ENCODE measurements at regions not wholly inside any gene's neighbourhood (a gene's known extent, or its start where the extent isn't known, plus 50 kb on each side); places are given as distances from the start of the nearest gene placed in this dataset.

DNA sequence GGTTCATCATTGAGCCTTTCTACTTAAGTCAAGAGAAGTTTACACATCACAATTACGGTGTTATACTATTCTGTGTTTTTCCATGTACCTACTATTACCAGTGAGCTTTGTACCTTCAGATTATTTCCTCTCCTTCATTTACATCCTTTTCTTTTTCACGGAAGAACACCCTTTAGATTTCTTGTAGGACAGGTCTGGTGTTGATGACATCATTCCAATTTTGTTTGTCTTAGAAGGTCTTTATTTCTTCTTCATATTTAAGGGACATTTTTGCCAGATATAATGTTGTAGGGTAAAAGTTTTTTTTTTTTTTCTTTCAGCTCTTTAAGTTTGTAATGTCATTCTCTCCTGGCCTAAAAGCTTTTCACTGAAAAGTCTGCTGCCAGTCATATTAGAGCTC is 637.1 kb upstream of the RIOK2 start:
- Mint-ChIP-seq H3K4me3 (no peak overlapping the region), H3K4me1 (no peaks in the 10 kb centered on the region)

DNA sequence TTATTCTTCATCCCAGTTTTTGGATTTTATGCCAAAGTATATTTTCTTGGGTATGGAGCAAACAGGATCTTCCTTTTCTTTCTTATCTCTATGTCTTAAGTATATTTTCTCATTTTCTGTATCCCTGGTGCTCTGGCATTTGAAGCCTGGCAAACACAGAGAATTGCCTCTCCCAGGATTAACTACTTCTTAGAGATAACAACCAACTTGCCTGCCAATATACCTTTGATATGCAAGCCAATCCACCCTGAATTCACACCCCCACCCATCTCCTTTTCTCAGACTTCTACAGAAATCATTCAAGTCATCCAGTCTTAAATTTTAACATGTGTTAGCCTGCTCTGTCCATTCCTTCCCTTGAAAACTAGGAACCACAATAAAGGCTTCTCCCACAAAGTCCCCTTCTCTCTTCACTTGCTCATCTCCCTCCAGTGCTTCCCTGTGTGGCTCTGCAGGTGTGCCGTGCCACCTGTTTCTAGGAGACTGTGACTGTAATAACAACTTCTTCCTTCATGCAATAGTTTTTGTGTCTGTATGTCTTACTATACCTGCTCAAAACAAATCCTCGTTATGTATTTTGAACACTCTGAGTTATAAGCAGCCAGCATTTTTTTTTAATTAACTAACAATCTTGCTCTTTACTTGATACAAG is 649.7 kb upstream of the RIOK2 start:
- no peak overlapping the region for H3K27ac Mint-ChIP-seq
- DNase-seq (no peak), ATAC-seq (no peak)
- H3K4me3 Mint-ChIP-seq, result no peak overlapping the region
- no peaks in the 10 kb centered on the region for H3K27me3 Mint-ChIP-seq
- peaks cover 0 to 8% of the 10 kb centered on the region in 2 donors for H3K9me3 Mint-ChIP-seq
- H3K4me1 Mint-ChIP-seq, result no peaks in the 10 kb centered on the region

More for the DNA sequence above, 637.1 kb upstream of the RIOK2 start:
- H3K27me3 Mint-ChIP-seq, result no peaks in the 10 kb centered on the region
- DNase-seq (no peak), ATAC-seq (no peak)
- no peak overlapping the region for H3K27ac Mint-ChIP-seq
- peaks cover 13 to 46% of the 10 kb centered on the region in 2 donors for H3K9me3 Mint-ChIP-seq

DNA sequence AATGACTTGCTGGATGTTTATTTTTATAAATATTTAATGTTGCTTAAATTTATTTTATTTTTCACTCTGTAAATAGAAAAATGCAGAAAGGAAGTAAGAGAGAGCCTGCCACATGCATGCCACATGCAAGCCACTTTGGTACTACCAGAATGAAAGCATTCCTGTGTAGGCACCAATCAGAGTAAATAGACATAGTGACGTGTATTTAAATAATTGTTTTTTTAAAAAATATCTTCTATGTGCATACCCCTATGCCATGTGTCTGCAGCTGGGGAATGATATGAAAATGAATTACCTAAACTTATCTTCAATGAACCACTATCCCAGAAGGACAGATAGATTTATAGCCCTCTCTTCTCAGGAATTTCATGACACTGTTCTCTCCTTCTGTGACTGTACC is 651.5 kb upstream of the RIOK2 start:
- ATAC-seq (no peak), DNase-seq (no peak)
- Mint-ChIP-seq H3K9me3 (peaks cover 0 to 8% of the 10 kb centered on the region in 2 donors), H3K4me3 (no peak overlapping the region), H3K4me1 (no peaks in the 10 kb centered on the region), H3K27me3 (no peaks in the 10 kb centered on the region), H3K27ac (no peak overlapping the region)

DNA sequence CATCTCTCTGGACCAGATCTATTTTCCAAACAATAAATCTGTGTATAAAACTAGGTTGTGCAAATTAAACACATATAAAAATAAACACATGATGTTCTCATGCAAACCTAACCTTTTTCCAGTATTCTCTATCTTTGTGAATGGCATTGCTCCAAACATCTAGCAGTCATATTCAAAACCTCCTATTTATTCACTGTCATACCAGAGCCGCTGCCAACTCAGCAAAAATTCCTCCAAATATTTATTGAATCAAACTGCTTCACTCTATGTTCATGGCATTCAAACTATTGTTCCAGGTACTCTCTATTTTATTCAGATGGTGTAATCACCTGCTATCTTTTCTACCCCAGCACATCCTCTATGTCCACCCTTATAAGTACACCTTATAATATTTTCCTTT is 652.1 kb upstream of the RIOK2 start:
- DNase-seq (no peak), ATAC-seq (no peak)
- Mint-ChIP-seq H3K27me3 (no peaks in the 10 kb centered on the region), H3K9me3 (peaks cover 0 to 8% of the 10 kb centered on the region in 2 donors), H3K4me3 (no peak overlapping the region), H3K4me1 (no peaks in the 10 kb centered on the region), H3K27ac (no peak overlapping the region)

DNA sequence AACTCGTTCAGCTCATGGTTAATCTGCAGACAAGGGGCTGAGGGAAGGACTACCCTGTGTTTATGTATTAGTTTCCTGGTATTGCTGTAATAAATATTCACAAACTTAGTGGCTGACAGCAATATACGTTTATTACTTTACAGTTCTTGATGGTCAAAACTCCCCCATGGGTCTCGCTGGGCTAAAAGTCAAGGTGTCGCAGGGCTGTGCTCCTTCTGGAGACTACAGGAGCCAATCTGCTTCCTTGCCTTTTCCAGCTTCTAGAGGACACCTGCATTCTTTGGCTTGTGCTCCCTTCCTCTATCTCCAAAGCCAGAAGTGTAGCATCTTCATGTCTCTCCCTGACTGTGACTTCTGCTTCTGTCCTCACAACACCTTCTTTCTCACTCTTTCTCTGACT is 653.8 kb upstream of the RIOK2 start:
- ATAC-seq (no peak), DNase-seq (no peak)
- Mint-ChIP-seq H3K9me3 (no peaks in the 10 kb centered on the region), H3K4me3 (no peak overlapping the region), H3K4me1 (no peaks in the 10 kb centered on the region), H3K27me3 (no peaks in the 10 kb centered on the region), H3K27ac (no peak overlapping the region)

DNA sequence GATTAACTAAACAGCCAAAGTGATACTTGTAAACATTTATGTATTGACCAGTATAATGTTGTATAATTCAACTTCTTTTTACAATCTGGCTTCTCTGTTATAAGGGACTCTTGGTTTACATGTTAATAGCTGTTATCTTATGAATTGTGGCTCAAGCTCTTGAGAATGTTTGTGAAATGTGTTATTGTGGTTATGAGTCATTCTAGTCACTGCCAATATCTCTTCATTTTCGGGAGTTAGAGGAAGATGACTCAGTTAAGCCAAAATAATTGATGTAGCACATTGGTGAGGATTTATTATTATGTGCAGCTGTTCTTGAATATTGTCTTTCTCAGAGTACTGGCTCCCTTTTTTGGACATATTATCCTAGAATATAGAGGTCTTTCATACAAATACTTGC is 655.2 kb upstream of the RIOK2 start:
- Mint-ChIP-seq H3K4me1 (no peaks in the 10 kb centered on the region), H3K27me3 (no peaks in the 10 kb centered on the region), H3K27ac (no peak overlapping the region), H3K4me3 (no peak overlapping the region), H3K9me3 (no peaks in the 10 kb centered on the region)
- ATAC-seq, result peak; percentile 79
- no peak for DNase-seq

DNA sequence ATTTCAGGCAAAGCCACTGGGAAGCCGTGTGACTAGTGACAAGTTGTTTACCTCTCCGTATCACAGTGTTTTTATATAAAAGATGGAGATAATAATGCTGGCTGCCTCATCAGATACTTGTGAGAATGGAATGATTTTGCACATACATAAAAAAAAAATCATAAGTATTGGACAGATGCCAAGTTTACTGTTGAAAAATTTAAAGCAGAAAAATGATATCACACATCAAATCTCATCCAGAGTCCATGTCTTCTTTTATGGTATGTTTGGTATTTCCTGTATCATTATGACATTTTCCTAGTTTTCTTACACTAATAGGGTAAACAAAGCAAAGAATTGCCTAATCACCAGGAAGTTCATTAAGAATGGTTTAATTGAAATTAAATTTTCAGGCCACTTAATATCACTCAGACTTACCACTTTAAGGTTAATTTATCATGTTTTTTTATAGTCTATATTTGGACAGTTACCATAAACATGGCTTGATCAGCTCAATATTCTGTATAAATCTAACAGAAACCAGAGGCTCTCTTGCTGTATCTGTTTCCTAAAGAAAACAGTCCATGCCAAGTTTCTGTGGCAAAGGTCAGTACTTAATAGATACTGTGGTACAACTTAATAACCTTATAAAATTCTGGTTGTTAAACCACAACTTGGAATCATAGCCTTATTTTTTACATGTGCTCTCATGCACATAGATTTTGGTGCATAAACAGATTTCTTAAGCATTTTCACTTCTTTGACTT is 656.5 kb upstream of the RIOK2 start:
- Mint-ChIP-seq H3K4me3 (no peak overlapping the region), H3K27me3 (no peaks in the 10 kb centered on the region), H3K27ac (no peak overlapping the region), H3K4me1 (no peaks in the 10 kb centered on the region), H3K9me3 (no peaks in the 10 kb centered on the region)
- ATAC-seq, result no peak
- DNase-seq, result no peak

DNA sequence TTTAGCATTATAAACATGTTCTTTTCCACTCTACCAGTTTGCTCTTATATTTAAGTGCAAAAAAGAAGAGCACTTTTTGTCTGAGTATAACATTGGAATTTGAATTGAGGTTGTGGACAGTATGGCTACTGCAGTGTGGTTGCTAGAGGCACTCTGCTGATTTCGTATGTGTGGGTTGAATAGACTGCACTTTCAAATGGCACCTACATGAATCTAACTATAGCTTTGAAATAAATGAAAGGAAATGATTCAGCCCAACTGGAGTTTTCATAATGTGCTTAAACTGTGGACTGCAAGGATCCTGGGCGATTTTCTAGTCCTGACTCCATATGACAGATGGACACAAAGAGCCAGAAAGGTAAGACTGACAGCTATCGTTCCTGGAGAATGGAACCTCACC is 657.6 kb upstream of the RIOK2 start:
- ATAC-seq, result no peak
- Mint-ChIP-seq H3K4me1 (no peaks in the 10 kb centered on the region), H3K27ac (no peak overlapping the region), H3K27me3 (no peaks in the 10 kb centered on the region), H3K9me3 (no peaks in the 10 kb centered on the region), H3K4me3 (no peak overlapping the region)
- DNase-seq, result no peak

DNA sequence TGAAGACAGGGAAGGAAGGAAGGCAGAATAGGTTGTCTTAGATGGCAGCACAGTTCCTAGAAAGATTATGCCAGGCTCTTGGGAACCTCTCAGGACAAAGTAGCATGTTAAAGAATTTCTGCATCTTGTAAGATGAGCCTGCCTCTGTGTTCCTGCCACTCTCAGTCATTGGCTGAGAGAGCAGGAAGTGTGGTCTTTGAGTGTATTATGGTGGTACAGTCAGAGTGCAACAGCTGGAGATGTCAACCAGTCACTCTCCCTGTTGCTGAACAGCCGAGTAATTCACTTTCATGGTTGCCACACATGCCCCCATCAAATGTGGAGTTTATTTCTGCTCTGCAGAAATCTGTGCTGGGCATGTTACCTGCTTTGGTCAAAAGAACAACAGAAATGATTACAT is 659.6 kb upstream of the RIOK2 start:
- DNase-seq, result no peak
- Mint-ChIP-seq H3K9me3 (no peaks in the 10 kb centered on the region), H3K27ac (no peak overlapping the region), H3K27me3 (no peaks in the 10 kb centered on the region), H3K4me1 (no peaks in the 10 kb centered on the region), H3K4me3 (no peak overlapping the region)
- peak; percentile 50 for ATAC-seq

DNA sequence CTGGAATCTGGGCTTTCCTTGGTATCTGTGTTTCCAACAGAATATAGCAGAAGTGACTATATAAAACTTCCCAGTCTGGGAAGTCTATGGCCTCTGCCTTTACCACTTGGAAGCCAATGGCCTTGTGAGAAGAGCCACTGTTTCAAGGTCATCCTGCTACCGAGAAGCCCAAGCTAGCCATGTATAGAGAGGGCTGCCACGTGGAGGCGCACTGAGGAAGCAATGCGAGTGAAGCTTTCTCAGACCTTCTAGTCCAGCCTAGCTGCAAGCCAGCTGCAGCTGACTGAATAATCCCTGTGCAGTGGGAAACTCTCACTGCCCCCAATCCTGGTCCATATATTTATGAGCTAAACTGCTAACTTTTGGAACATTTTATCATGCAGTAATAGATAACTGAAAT is 661.8 kb upstream of the RIOK2 start:
- H3K27me3 Mint-ChIP-seq, result no peaks in the 10 kb centered on the region
- no peak overlapping the region for H3K27ac Mint-ChIP-seq
- no peaks in the 10 kb centered on the region for H3K4me1 Mint-ChIP-seq
- no peak for DNase-seq
- no peak for ATAC-seq
- H3K4me3 Mint-ChIP-seq, result no peak overlapping the region
- H3K9me3 Mint-ChIP-seq, result no peaks in the 10 kb centered on the region

DNA sequence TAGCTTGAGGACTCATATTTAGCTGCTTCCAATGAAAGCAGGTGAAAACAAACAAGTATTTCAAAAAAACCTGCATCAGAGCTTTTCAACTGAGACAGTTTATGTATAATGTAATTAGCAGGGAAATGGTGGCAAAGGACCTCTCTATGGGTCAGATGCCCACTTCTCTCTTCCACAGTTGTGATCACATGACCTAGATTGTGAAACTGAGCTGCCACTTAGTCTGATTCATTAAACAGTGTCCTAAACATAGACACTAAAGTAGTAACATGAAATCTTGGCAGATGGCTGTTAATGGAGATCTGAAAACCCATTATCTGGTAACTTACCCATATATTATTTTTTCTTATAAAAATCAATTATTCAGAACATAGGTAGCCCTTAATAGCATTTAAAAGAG is 663.6 kb upstream of the RIOK2 start:
- no peak for ATAC-seq
- no peaks in the 10 kb centered on the region for H3K4me1 Mint-ChIP-seq
- no peak overlapping the region for H3K27ac Mint-ChIP-seq
- DNase-seq, result no peak
- peaks cover 0 to 7% of the 10 kb centered on the region in 2 donors for H3K9me3 Mint-ChIP-seq
- no peak overlapping the region for H3K4me3 Mint-ChIP-seq
- H3K27me3 Mint-ChIP-seq, result no peaks in the 10 kb centered on the region

DNA sequence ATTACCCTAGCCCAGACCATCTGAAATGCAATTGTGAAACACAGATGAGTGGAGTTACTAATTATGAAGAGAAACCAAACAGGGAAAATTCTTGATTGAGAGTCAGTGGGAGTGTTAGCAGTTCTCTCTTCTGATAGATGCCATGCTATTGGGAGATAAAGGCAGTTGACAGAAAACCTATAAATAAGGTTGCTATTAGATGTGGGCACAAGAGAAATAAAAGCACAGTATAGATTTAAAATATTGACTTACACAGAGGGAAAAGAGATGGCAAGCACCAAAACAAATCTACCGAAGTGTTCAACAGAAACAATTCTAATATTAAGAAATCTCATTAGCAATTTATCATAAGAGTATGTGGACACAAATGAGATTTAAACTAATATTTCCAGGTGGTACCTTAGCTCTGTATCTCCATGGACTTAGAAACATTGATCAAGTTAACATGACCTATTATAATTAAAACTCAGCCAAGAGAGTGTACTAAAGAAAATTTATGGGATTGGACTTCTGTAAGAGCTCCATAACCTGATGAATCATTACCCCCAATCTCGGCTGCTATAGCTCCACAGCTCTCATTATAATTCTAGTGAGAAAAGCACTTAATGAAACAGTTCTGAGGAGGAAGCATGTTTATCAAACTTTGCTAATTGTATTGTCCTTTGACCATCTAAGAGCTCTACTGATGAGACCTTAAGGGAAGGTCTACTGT is 665.0 kb upstream of the RIOK2 start:
- H3K4me3 Mint-ChIP-seq, result no peak overlapping the region
- DNase-seq (no peak), ATAC-seq (no peak)
- H3K27me3 Mint-ChIP-seq, result no peaks in the 10 kb centered on the region
- H3K4me1 Mint-ChIP-seq, result no peaks in the 10 kb centered on the region
- peaks cover 0 to 16% of the 10 kb centered on the region in 2 donors for H3K9me3 Mint-ChIP-seq
- H3K27ac Mint-ChIP-seq, result no peak overlapping the region

DNA sequence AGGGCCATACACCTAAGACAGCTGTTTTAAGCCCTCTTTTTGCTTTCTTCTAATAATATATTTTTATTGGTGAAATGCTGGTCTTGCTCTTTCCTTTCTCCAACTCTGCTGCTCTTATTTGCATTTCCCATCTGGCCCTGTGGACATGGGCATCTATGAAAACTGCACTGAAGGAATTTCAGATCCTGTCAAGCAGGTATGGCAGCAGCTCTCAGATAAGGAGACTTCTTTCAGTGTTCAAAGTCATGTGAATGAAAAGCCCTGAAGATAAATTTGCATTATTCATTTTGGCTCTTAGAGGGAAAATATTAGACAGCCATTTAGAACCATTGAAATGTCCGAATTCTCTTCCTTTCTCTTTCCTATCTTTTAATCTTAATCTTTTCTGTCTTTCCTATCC is 668.0 kb upstream of the RIOK2 start:
- Mint-ChIP-seq H3K9me3 (peaks cover 0 to 18% of the 10 kb centered on the region in 2 donors), H3K27me3 (no peaks in the 10 kb centered on the region), H3K27ac (no peak overlapping the region), H3K4me1 (no peaks in the 10 kb centered on the region), H3K4me3 (no peak overlapping the region)
- ATAC-seq (no peak), DNase-seq (no peak)

DNA sequence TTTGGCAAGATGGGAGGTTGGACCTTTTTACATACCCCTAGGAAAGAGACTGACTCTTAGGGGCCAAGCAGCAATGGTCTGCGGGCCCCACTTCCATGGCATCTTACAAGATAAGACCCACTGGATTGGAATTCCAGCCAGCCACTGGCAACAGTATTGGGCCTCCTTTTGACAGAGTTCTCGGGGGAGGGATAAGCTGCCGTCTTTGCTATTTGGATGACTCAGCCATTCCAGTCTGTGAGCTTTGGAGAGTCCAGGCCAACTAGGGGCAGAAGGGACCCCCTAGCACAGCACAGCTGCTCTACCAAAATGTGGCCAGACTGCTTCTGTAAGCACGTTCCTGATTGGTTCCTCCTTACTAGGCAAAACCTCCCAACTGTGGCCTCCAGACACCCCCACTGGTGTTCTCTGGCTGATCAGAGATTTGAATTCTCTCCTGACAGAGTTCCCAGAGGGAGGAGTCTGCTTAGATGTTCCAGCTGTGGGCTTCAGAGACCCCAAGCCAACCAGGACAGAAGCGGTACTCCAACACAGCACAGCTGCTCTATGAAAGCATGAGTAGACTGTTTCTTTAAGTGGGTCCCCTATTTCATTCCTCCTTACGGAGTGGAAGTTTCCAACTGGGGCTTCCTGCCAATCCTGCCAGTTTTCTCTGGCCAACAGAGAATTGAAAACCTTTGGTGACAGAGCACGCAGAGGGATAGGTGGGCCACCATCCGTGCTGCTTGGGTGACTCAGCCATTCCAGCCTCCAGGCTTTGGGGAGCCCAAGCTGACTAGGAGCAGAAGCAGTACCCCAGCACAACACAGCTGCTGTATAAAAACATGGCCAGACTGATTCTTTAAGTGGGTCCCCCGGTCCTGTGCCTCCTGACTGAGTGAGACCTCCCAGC is 672.1 kb upstream of the RIOK2 start:
- peaks cover 12 to 54% of the 10 kb centered on the region in 2 donors for H3K9me3 Mint-ChIP-seq
- DNase-seq, result no peak
- ATAC-seq, result no peak
- no peaks in the 10 kb centered on the region for H3K4me1 Mint-ChIP-seq
- H3K27ac Mint-ChIP-seq, result no peak overlapping the region
- no peaks in the 10 kb centered on the region for H3K27me3 Mint-ChIP-seq
- H3K4me3 Mint-ChIP-seq, result no peak overlapping the region

DNA sequence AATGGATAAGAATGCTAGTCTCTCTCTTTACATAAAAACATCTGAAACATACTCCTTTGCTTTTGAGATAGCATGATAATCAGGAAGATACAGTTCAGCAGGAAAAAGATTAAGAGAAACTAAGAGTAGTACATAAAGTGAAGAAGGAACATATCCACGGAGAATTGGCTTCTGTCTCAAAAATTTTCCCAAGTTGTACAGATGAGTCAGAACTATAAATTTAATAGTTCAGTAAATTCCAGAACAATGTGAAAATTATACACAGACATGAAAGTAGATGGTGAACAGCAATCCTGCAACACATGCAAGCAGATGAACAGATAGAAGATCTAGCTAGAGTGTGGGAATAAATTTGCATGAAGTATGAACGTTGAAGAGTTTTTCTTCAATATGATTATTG is 691.4 kb upstream of the RIOK2 start:
- no peaks in the 10 kb centered on the region for H3K27me3 Mint-ChIP-seq
- H3K9me3 Mint-ChIP-seq, result peaks cover 5% of the 10 kb centered on the region in 2 donors
- H3K4me1 Mint-ChIP-seq, result no peaks in the 10 kb centered on the region
- no peak for DNase-seq
- H3K4me3 Mint-ChIP-seq, result no peak overlapping the region
- ATAC-seq, result no peak
- no peak overlapping the region for H3K27ac Mint-ChIP-seq
